Upper lobe of right lung (tissue), 1 donor: ENCODE measurements at regions not wholly inside any gene's neighbourhood (a gene's known extent, or its start where the extent isn't known, plus 50 kb on each side); places are given as distances from the start of the nearest gene placed in this dataset.

Source experiments
- ATAC-seq: fragments of 200-7000 bp; cut with Tn5 transposase; one replicate; pipeline ENCODE4 v1.9.1; 2020; ENCODE audit warnings: mild to moderate bottlenecking, moderate library complexity
- DNase-seq: peaks from one replicate; pipeline ENCODE4 v3.0.0-alpha.2; 2020
- H3K27ac ChIP-seq: fragments of 200-600 bp; one replicate; pipeline ENCODE4 v1.8.0; 2022
- H3K27me3 ChIP-seq: fragments of 200-600 bp; one replicate; pipeline ENCODE4 v1.8.0; 2022; ENCODE audit warnings: mild to moderate bottlenecking
- H3K36me3 ChIP-seq: fragments of 200-600 bp; one replicate; pipeline ENCODE4 v1.8.0; 2022
- H3K4me1 ChIP-seq: fragments of 200-600 bp; one replicate; pipeline ENCODE4 v1.8.0; 2022
- H3K4me3 ChIP-seq: fragments of 200-600 bp; one replicate; pipeline ENCODE4 v1.8.0; 2022; ENCODE audit warnings: mild to moderate bottlenecking
- H3K9me3 ChIP-seq: fragments of 200-600 bp; one replicate; pipeline ENCODE4 v1.8.0; 2022
- CTCF ChIP-seq: fragments of 200-600 bp; IDR thresholded peaks from one replicate; pipeline ENCODE4 v1.8.0; 2022; ENCODE audit warnings: antibody characterized with exemption
- intact Hi-C: fragments of 100-400 bp; cut with DNase I; formaldehyde crosslinking; loops from one replicate; pipeline ENCODE4 v1.11.0; 2022
- donor health status: DM: no; HTN: yes; CAD: no; lungs with severe emphysema.

GRCh38 chr5:19314840-19315239 lies 673.2 kb downstream of the CDH18 start:
- no peak for DNase-seq
- ATAC-seq, result no peak

GRCh38 chr5:19319252-19319651 lies 668.7 kb downstream of the CDH18 start:
- no peak for TF ChIP-seq CTCF
- no peaks in the 10 kb centered on the region for H3K4me1 ChIP-seq
- intact Hi-C loops, result no loop called here
- H3K27ac ChIP-seq, result no peak overlapping the region
- H3K36me3 ChIP-seq, result no peaks in the 10 kb centered on the region
- no peak overlapping the region for H3K4me3 ChIP-seq
- DNase-seq (no peak), ATAC-seq (no peak)
- H3K27me3 ChIP-seq, result no peaks in the 10 kb centered on the region
- H3K9me3 ChIP-seq, result no peaks in the 10 kb centered on the region

More at GRCh38 chr5:19314840-19315239, 673.2 kb downstream of the CDH18 start:
- H3K27ac ChIP-seq, result no peak overlapping the region
- no peaks in the 10 kb centered on the region for H3K9me3 ChIP-seq
- no peaks in the 10 kb centered on the region for H3K4me1 ChIP-seq
- no peak for TF ChIP-seq CTCF
- no peaks in the 10 kb centered on the region for H3K36me3 ChIP-seq
- no peaks in the 10 kb centered on the region for H3K27me3 ChIP-seq
- intact Hi-C loops, result no loop called here
- H3K4me3 ChIP-seq, result no peak overlapping the region

- ATAC-seq (no peak), DNase-seq (no peak)
- Histone ChIP-seq H3K4me3 (no peak overlapping the region), H3K9me3 (no peaks in the 10 kb centered on the region), H3K27ac (no peak overlapping the region), H3K27me3 (no peaks in the 10 kb centered on the region), H3K36me3 (no peaks in the 10 kb centered on the region), H3K4me1 (no peaks in the 10 kb centered on the region)
- intact Hi-C loops, result no loop called here
- TF ChIP-seq CTCF, result no peak
Observed at GRCh38 chr5:19322716-19323485, 665.1 kb downstream of the CDH18 start.

- ATAC-seq (no peak), DNase-seq (no peak)
- intact Hi-C loops, result no loop called here
- no peak for TF ChIP-seq CTCF
- Histone ChIP-seq H3K9me3 (no peaks in the 10 kb centered on the region), H3K4me1 (no peaks in the 10 kb centered on the region), H3K36me3 (no peaks in the 10 kb centered on the region), H3K4me3 (no peak overlapping the region), H3K27ac (no peak overlapping the region), H3K27me3 (no peaks in the 10 kb centered on the region)
Observed at GRCh38 chr5:19334278-19334677, 653.7 kb downstream of the CDH18 start.

- TF ChIP-seq CTCF, result no peak
- Histone ChIP-seq H3K36me3 (no peaks in the 10 kb centered on the region), H3K4me1 (no peaks in the 10 kb centered on the region), H3K4me3 (no peak overlapping the region), H3K27ac (no peak overlapping the region), H3K27me3 (no peaks in the 10 kb centered on the region), H3K9me3 (no peaks in the 10 kb centered on the region)
- DNase-seq, result no peak
- intact Hi-C loops, result no loop called here
- no peak for ATAC-seq
Observed at GRCh38 chr5:19342942-19343341, 645.1 kb downstream of the CDH18 start.

- TF ChIP-seq CTCF, result no peak
- no peaks in the 10 kb centered on the region for H3K27me3 ChIP-seq
- no peaks in the 10 kb centered on the region for H3K36me3 ChIP-seq
- H3K4me3 ChIP-seq, result no peak overlapping the region
- no peak for ATAC-seq
- H3K27ac ChIP-seq, result no peak overlapping the region
- DNase-seq, result no peak
- no peaks in the 10 kb centered on the region for H3K4me1 ChIP-seq
- intact Hi-C loops, result no loop called here
- H3K9me3 ChIP-seq, result no peaks in the 10 kb centered on the region
Observed at GRCh38 chr5:19352120-19352519, 635.9 kb downstream of the CDH18 start.
